ENCODE measurements at regions not wholly inside any gene's neighbourhood (a gene's known extent, or its start where the extent isn't known, plus 50 kb on each side); places are given as distances from the start of the nearest gene placed in this dataset.

DNA sequence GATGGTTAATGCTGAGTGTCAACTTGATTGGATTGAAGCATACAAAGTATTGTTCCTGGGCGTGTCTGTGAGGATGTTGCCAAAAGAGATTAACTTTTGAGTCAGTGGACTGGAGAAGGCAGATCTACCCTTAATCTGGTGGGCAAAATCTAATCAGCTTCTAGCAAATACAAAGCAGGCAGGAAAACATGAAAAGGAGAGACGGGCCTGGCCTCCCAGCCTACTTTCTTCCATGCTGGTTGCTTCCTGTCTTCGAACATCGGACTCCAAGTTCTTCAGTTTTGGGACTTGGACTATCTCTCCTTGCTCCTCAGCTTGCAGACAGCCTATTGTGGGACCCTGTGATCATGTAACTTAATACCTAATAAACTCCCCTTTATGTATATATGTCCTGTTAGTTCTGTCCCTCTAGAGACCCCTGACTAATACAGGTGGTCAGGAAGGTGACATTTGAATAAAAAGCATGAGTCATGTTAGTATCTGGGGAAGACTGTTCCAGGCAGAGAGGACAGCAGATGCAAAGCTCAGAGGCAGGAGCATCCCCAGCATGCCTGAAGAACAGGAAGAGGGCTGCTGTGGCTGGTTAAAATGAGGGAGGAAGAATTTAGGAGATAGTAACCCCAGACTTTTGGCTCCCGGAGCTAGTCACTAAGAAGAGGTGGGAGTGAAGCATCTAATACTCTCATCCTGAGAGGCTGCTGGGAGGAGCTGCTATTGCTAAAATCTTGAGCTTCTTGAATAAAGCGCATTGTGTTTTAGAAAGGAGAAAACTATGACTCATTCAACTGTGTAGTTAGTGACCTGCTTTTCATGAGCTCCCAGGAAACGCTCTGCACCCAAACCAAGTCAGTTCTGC is 207.4 kb upstream of the HES1 start:
- DNase-seq: peak in 1 of 2 donors; percentile 71
- peaks cover 0 to 13% (median 10%) of the 10 kb centered on the region in 4 donors for H3K9me3 ChIP-seq
- TF ChIP-seq POLR2AphosphoS5 (IDR thresholded peaks at IDR 0.05): no peak
- no peak for TF ChIP-seq POLR2A (IDR thresholded peaks at IDR 0.05)
- TF ChIP-seq, protein P1, sequence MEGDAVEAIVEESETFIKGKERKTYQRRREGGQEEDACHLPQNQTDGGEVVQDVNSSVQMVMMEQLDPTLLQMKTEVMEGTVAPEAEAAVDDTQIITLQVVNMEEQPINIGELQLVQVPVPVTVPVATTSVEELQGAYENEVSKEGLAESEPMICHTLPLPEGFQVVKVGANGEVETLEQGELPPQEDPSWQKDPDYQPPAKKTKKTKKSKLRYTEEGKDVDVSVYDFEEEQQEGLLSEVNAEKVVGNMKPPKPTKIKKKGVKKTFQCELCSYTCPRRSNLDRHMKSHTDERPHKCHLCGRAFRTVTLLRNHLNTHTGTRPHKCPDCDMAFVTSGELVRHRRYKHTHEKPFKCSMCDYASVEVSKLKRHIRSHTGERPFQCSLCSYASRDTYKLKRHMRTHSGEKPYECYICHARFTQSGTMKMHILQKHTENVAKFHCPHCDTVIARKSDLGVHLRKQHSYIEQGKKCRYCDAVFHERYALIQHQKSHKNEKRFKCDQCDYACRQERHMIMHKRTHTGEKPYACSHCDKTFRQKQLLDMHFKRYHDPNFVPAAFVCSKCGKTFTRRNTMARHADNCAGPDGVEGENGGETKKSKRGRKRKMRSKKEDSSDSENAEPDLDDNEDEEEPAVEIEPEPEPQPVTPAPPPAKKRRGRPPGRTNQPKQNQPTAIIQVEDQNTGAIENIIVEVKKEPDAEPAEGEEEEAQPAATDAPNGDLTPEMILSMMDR (IDR thresholded peaks at IDR 0.05): no peak
- no peak for TF ChIP-seq EP300 (IDR thresholded peaks at IDR 0.05)
- peak overlapping the region in 2 of 5 donors; percentile 11 to 32 for H3K27ac ChIP-seq
- H3K4me1 ChIP-seq: peaks cover 0 to 17% (median 0%) of the 10 kb centered on the region in 4 donors
- intact Hi-C loops (cut with DNase I; ENCODE audit: low total_unique reads): no loop called here
- H3K4me3 ChIP-seq: no peak overlapping the region
- no peaks in the 10 kb centered on the region for H3K27me3 ChIP-seq
- H3K36me3 ChIP-seq: no peaks in the 10 kb centered on the region
- 42 to 61% (median 50%) methylated on average over 7 of the region's 7 CpGs for WGBS, 5 donors

DNA sequence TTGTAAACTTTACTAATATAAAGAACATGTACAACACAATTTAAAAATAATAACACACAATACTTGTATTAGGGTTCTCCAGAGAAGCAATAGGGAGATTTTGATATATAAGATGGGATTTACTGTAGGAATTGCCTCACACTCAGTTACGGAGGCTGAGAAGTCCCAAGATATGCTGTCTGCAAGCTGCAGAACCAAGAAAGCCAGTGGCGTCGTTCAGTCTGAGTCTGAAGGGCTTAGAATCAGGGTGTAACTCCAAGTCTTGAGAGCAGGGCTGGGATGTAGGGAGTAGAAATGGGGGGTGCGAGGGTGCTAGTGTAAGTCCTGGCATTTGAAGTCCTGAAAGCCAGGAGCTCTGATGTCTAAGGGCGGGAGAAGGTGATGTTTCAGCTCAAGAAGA is 206.6 kb upstream of the HES1 start:
- WGBS, 5 donors: 78 to 86% (median 82%) methylated on average over 5 of the region's 5 CpGs
- H3K4me1 ChIP-seq: peaks cover 0 to 17% (median 0%) of the 10 kb centered on the region in 4 donors
- no peaks in the 10 kb centered on the region for H3K36me3 ChIP-seq
- TF ChIP-seq, protein P1 (IDR thresholded peaks at IDR 0.05): no peak
- no peak for TF ChIP-seq POLR2A (IDR thresholded peaks at IDR 0.05)
- TF ChIP-seq POLR2AphosphoS5 (IDR thresholded peaks at IDR 0.05): no peak
- no peak for TF ChIP-seq EP300 (IDR thresholded peaks at IDR 0.05)
- intact Hi-C loops (cut with DNase I; ENCODE audit: low total_unique reads): no loop called here
- no peak overlapping the region for H3K4me3 ChIP-seq
- no peak for DNase-seq
- H3K27me3 ChIP-seq: no peaks in the 10 kb centered on the region
- peaks cover 0 to 5% (median 3%) of the 10 kb centered on the region in 4 donors for H3K9me3 ChIP-seq
- peak overlapping the region in 2 of 5 donors; percentile 11 to 32 for H3K27ac ChIP-seq

DNA sequence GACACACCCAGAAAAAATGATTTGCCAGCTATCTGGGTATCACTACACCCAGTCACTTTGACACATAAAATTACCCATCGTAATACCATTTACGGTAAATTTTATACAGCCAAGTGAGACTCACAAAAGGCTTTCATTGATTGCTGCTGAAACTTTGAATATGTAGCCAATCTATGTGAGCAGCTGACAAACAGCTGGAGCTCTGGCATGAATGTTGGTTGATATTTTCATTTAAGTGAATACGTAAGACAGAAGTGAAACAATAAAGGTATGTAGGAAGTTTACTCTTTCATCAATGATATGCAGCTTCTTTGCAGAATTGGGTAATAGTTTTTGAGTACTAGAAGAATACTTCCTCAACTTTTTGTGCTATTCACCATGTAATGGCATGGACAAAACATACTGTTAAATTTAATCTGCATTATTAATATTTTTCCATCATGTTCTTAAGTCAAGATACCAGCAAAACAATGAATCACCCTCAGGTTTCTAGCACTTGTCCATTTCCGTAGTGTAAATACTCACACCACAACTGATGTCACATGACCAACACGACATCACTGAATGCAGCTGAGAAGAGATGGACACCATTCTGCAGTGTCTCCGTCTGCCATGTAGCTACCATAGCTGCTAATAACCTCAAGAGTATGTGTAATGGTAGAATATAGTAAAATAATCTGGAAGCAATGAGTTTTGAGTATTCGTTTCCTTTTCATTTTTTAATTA is 205.9 kb upstream of the HES1 start:
- peaks cover 0 to 17% (median 0%) of the 10 kb centered on the region in 4 donors for H3K4me1 ChIP-seq
- no peaks in the 10 kb centered on the region for H3K27me3 ChIP-seq
- H3K9me3 ChIP-seq: no peaks in the 10 kb centered on the region
- intact Hi-C loops (cut with DNase I; ENCODE audit: low total_unique reads): no loop called here
- no peak overlapping the region for H3K4me3 ChIP-seq
- 83 to 90% (median 87%) methylated on average over 7 of the region's 7 CpGs for WGBS, 5 donors
- H3K36me3 ChIP-seq: no peaks in the 10 kb centered on the region
- no peak for DNase-seq
- TF ChIP-seq POLR2A (IDR thresholded peaks at IDR 0.05) (no peak), POLR2AphosphoS5 (IDR thresholded peaks at IDR 0.05) (no peak), EP300 (IDR thresholded peaks at IDR 0.05) (no peak)
- TF ChIP-seq, protein P1 (IDR thresholded peaks at IDR 0.05): no peak
- no peak overlapping the region for H3K27ac ChIP-seq

DNA sequence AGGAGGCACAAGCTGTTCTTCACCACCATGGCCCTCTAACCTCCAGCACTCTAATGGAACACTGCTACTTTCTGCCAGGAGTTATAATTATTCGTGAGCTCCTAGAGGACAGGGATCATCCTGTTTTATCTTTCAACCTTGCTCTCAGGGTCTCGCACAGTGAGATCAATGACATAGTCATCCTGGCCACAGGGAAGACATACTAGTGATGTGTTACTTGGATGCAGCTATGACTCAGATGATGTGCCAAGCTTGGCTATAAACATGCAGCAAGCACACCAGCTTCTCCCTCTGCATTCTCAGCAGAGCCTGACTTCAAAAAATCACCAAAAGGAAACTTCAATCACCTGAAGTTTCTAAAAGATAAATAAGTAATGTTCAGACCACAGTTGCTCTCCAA is 203.8 kb upstream of the HES1 start:
- no peaks in the 10 kb centered on the region for H3K36me3 ChIP-seq
- no peak overlapping the region for H3K27ac ChIP-seq
- no peak for DNase-seq
- no peak overlapping the region for H3K4me3 ChIP-seq
- intact Hi-C loops (cut with DNase I; ENCODE audit: low total_unique reads): no loop called here
- peaks cover 0 to 17% (median 0%) of the 10 kb centered on the region in 4 donors for H3K4me1 ChIP-seq
- no peaks in the 10 kb centered on the region for H3K27me3 ChIP-seq
- H3K9me3 ChIP-seq: no peaks in the 10 kb centered on the region
- no peak for TF ChIP-seq EP300 (IDR thresholded peaks at IDR 0.05)
- TF ChIP-seq, protein P1 (IDR thresholded peaks at IDR 0.05): no peak
- 84 to 96% (median 92%) methylated on average over 2 of the region's 2 CpGs for WGBS, 5 donors

All from stomach (tissue), 8 donors.